Panc1 (cell line): ENCODE measurements at regions not wholly inside any gene's neighbourhood (a gene's known extent, or its start where the extent isn't known, plus 50 kb on each side); places are given as distances from the start of the nearest gene placed in this dataset.

Source experiments
- POLR2AphosphoS5 ChIP-seq: IDR thresholded peaks from 2 replicates; pipeline ENCODE4 v1.6.1; 2012; ENCODE audit warnings: mild to moderate bottlenecking, low read depth, low read length, moderate library complexity
- SIN3A ChIP-seq: IDR thresholded peaks from 2 replicates; pipeline ENCODE4 v1.6.1; 2012; ENCODE audit warnings: low read depth, mild to moderate bottlenecking, low read length, moderate library complexity, borderline replicate concordance; ENCODE audit not compliant: insufficient read depth
- TF ChIP-seq, protein P1 (sequence below): fragments of 450-650 bp; IDR thresholded peaks from 2 replicates; pipeline ENCODE4 v1.5.1; 2017; ENCODE audit warnings: mild to moderate bottlenecking

DNA sequence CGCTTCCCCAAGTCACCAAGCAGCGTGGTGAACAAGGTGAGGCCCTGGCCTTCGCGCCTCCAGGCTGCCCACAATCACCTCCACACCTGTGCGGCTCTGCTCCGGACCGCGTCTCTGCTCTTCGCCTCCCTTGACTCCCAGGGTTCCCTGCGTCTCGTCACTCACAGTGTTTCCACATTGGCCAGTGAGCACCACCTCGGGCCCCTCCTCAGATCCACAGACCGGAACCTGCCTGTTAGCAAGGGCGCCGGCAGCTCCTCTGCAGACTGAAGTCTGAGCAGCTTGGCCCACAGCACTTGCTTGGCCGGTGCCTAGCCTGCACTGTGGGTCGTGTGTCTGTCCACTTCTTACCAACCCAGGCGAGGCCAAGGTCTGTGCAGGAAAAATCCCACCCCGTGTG is 155.3 kb upstream of the ALKAL2 start:
- TF ChIP-seq, protein P1, sequence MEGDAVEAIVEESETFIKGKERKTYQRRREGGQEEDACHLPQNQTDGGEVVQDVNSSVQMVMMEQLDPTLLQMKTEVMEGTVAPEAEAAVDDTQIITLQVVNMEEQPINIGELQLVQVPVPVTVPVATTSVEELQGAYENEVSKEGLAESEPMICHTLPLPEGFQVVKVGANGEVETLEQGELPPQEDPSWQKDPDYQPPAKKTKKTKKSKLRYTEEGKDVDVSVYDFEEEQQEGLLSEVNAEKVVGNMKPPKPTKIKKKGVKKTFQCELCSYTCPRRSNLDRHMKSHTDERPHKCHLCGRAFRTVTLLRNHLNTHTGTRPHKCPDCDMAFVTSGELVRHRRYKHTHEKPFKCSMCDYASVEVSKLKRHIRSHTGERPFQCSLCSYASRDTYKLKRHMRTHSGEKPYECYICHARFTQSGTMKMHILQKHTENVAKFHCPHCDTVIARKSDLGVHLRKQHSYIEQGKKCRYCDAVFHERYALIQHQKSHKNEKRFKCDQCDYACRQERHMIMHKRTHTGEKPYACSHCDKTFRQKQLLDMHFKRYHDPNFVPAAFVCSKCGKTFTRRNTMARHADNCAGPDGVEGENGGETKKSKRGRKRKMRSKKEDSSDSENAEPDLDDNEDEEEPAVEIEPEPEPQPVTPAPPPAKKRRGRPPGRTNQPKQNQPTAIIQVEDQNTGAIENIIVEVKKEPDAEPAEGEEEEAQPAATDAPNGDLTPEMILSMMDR: no peak
- no peak for TF ChIP-seq SIN3A
- TF ChIP-seq POLR2AphosphoS5: no peak
